Osteoblast (primary cell): ENCODE measurements at regions not wholly inside any gene's neighbourhood (a gene's known extent, or its start where the extent isn't known, plus 50 kb on each side); places are given as distances from the start of the nearest gene placed in this dataset.

Experiments
- DNase-seq: peaks from one replicate; pipeline ENCODE4 v3.0.0; 2011; ENCODE audit warnings: low spot score, mixed read lengths; ENCODE audit not compliant: insufficient read length; ENCODE audit errors: missing footprints
- H2AFZ ChIP-seq: 2 replicates; pipeline ENCODE4 v1.6.0; 2011; ENCODE audit warnings: mild to moderate bottlenecking, low read length
- H3K27ac ChIP-seq: 2 replicates; pipeline ENCODE4 v1.5.1; 2011; ENCODE audit warnings: mild to moderate bottlenecking, low read depth, low read length, moderate library complexity
- H3K27me3 ChIP-seq: 2 replicates; pipeline ENCODE4 v1.6.0; 2012; ENCODE audit warnings: mild to moderate bottlenecking, control low read depth, inconsistent platforms, low read length, moderate library complexity; ENCODE audit not compliant: insufficient read depth
- H3K36me3 ChIP-seq: 2 replicates; pipeline ENCODE4 v1.5.1; 2011; ENCODE audit warnings: mild to moderate bottlenecking, low read length, control low read depth, moderate library complexity; ENCODE audit not compliant: insufficient read depth
- H3K4me1 ChIP-seq: 2 replicates; pipeline ENCODE4 v1.5.1; 2011; ENCODE audit warnings: mild to moderate bottlenecking, low read length, control low read depth, moderate library complexity; ENCODE audit not compliant: insufficient read depth
- H3K4me2 ChIP-seq: 2 replicates; pipeline ENCODE4 v1.6.0; 2011; ENCODE audit warnings: mild to moderate bottlenecking, low read length; ENCODE audit not compliant: insufficient read depth
- H3K4me3 ChIP-seq: fragments of 200-600 bp; sonication (generic); 3 replicates; pipeline ENCODE4 v1.5.1; 2012; ENCODE audit warnings: mild to moderate bottlenecking, low read length, inconsistent platforms; ENCODE audit not compliant: insufficient read depth
- H3K79me2 ChIP-seq: 2 replicates; pipeline ENCODE4 v1.6.0; 2012; ENCODE audit warnings: mild to moderate bottlenecking, low read length, control low read depth, inconsistent platforms; ENCODE audit not compliant: insufficient read depth
- H3K9me3 ChIP-seq: 2 replicates; pipeline ENCODE4 v1.5.1; 2011; ENCODE audit warnings: low read depth, low read length, control low read depth
- H4K20me1 ChIP-seq: 2 replicates; pipeline ENCODE4 v1.6.0; 2012; ENCODE audit warnings: mild to moderate bottlenecking, low read length, control low read depth; ENCODE audit not compliant: insufficient read depth
- TF ChIP-seq, protein P1 (sequence below): IDR thresholded peaks from 2 replicates; pipeline ENCODE4 v1.5.1; 2011; ENCODE audit warnings: mild to moderate bottlenecking, low read depth, low read length, moderate library complexity; ENCODE audit errors: extremely low read depth

- H3K79me2 ChIP-seq, result no peaks in the 10 kb centered on the region
- TF ChIP-seq, protein P1, sequence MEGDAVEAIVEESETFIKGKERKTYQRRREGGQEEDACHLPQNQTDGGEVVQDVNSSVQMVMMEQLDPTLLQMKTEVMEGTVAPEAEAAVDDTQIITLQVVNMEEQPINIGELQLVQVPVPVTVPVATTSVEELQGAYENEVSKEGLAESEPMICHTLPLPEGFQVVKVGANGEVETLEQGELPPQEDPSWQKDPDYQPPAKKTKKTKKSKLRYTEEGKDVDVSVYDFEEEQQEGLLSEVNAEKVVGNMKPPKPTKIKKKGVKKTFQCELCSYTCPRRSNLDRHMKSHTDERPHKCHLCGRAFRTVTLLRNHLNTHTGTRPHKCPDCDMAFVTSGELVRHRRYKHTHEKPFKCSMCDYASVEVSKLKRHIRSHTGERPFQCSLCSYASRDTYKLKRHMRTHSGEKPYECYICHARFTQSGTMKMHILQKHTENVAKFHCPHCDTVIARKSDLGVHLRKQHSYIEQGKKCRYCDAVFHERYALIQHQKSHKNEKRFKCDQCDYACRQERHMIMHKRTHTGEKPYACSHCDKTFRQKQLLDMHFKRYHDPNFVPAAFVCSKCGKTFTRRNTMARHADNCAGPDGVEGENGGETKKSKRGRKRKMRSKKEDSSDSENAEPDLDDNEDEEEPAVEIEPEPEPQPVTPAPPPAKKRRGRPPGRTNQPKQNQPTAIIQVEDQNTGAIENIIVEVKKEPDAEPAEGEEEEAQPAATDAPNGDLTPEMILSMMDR, result no peak
These were observed 763.9 kb downstream of the PCDH18 start for GRCh38 chr4:136768213-136768924.

GRCh38 chr4:136763919-136764318 lies 768.4 kb downstream of the PCDH18 start:
- H3K4me2 ChIP-seq, result no peak overlapping the region
- H3K4me3 ChIP-seq, result no peak overlapping the region

More at GRCh38 chr4:136768213-136768924, 763.9 kb downstream of the PCDH18 start:
- Histone ChIP-seq H3K4me3 (no peak overlapping the region), H3K9me3 (no peaks in the 10 kb centered on the region), H3K4me1 (no peaks in the 10 kb centered on the region), H2AFZ (no peak overlapping the region), H3K36me3 (no peaks in the 10 kb centered on the region), H3K27ac (no peak overlapping the region), H4K20me1 (no peaks in the 10 kb centered on the region), H3K27me3 (no peaks in the 10 kb centered on the region), H3K4me2 (no peak overlapping the region)
- DNase-seq, result no peak

DNA sequence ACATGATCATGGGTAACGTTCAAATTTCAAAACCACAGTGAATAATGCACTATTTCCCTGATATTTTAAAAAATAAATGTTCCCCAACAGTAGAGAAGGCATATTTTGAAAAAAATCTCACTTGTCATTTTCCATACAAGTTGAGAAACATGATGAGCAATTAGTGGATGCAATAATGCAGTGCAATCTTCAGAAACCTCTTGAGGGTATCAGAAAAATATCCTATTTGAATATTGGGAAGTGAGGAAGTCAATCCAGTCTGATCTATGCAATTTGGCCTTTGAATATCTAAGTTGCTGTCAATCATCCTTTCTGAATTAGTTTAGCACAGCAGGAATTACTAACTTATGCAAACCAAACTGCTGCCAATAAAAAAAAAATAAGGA lies 776.8 kb downstream of the PCDH18 start:
- Histone ChIP-seq H3K4me1 (no peaks in the 10 kb centered on the region), H3K9me3 (no peaks in the 10 kb centered on the region), H3K27me3 (no peaks in the 10 kb centered on the region), H3K4me3 (no peak overlapping the region), H2AFZ (no peak overlapping the region), H3K4me2 (no peak overlapping the region), H3K27ac (no peak overlapping the region), H4K20me1 (no peaks in the 10 kb centered on the region), H3K36me3 (no peaks in the 10 kb centered on the region), H3K79me2 (no peaks in the 10 kb centered on the region)
- TF ChIP-seq, protein P1, result no peak
- DNase-seq, result no peak

More at GRCh38 chr4:136763919-136764318, 768.4 kb downstream of the PCDH18 start:
- no peaks in the 10 kb centered on the region for H3K9me3 ChIP-seq
- H3K27ac ChIP-seq, result no peak overlapping the region
- no peaks in the 10 kb centered on the region for H3K79me2 ChIP-seq
- DNase-seq, result no peak
- H3K27me3 ChIP-seq, result no peaks in the 10 kb centered on the region
- TF ChIP-seq, protein P1, result no peak
- H3K4me1 ChIP-seq, result no peaks in the 10 kb centered on the region
- no peaks in the 10 kb centered on the region for H4K20me1 ChIP-seq
- no peak overlapping the region for H2AFZ ChIP-seq
- no peaks in the 10 kb centered on the region for H3K36me3 ChIP-seq

GRCh38 chr4:136754810-136755530 lies 777.3 kb downstream of the PCDH18 start:
- Histone ChIP-seq H3K36me3 (no peaks in the 10 kb centered on the region), H3K27me3 (no peaks in the 10 kb centered on the region), H2AFZ (no peak overlapping the region), H3K4me2 (no peak overlapping the region), H3K4me3 (no peak overlapping the region), H4K20me1 (no peaks in the 10 kb centered on the region), H3K4me1 (no peaks in the 10 kb centered on the region), H3K79me2 (no peaks in the 10 kb centered on the region), H3K27ac (no peak overlapping the region), H3K9me3 (no peaks in the 10 kb centered on the region)
- DNase-seq, result no peak
- TF ChIP-seq, protein P1, result no peak
